ENCODE measurements at regions not wholly inside any gene's neighbourhood (a gene's known extent, or its start where the extent isn't known, plus 50 kb on each side); places are given as distances from the start of the nearest gene placed in this dataset.

DNA sequence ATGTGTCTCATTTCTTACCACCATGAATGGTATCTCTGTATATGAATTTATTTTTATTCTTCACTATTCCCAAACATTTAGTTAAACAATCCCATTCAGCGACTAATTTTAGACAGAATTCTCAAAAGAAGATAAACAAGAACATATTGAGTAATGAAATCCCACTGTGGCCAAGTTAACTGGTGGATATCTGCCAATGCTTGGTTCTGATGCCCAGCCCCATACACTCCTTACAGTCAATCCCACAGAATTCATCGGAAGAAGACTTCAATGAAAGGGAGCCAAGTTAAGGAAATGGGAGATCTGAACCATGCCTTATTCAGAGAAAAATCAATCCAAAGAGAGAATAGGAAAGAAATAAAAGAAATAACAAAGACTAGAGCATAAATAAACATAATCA, 518.0 kb downstream of the XPNPEP1 start:
- Histone ChIP-seq H3K36me3 (ENCODE audit: control insufficient read depth in 2 of 4, insufficient read depth in 4 of 4, low read length in 3 of 4) (no peaks in the 10 kb centered on the region), H3K23ac (ENCODE audit: insufficient read length) (no peak overlapping the region), H2BK12ac (ENCODE audit: low read depth, low read length) (no peak overlapping the region), H3K4me1 (replicated peaks in 1 of 4; ENCODE audit: control insufficient read depth in 3 of 4, insufficient read depth in 4 of 4, low read length in 3 of 4) (no peaks in the 10 kb centered on the region), H4K91ac (replicated peaks; ENCODE audit: insufficient read length, low read length) (no peak overlapping the region), H4K8ac (ENCODE audit: extremely low read depth, insufficient read depth, low read length) (no peak overlapping the region), H2BK5ac (ENCODE audit: low read depth, low read length) (no peak overlapping the region), H2AK5ac (ENCODE audit: low read depth, low read length) (no peak overlapping the region), H3K9me3 (ENCODE audit: insufficient read depth in 2 of 2, low read depth in 1 of 2, low read length in 1 of 2) (no peaks in the 10 kb centered on the region), H3K4me3 (ENCODE audit: extremely low read depth in 1 of 4, insufficient read depth in 2 of 4, low read depth in 3 of 4, low read length in 4 of 4) (no peak overlapping the region), H3K79me2 (ENCODE audit: control insufficient read depth in 1 of 2, insufficient read depth in 2 of 2, low read length in 2 of 2) (no peaks in the 10 kb centered on the region), H2BK120ac (replicated peaks; ENCODE audit: low read depth, low read length) (no peak overlapping the region), H3K4me2 (ENCODE audit: insufficient read depth in 1 of 2, low read depth in 2 of 2, low read length in 2 of 2) (no peak overlapping the region), H3K79me1 (ENCODE audit: low read depth, low read length) (no peaks in the 10 kb centered on the region), H4K5ac (ENCODE audit: insufficient read length, low read depth, low read length) (no peak overlapping the region), H3K23me2 (ENCODE audit: low read depth, low read length) (no peaks in the 10 kb centered on the region; the same call in 1 of the 2 replicates), H3K14ac (ENCODE audit: insufficient read length) (no peak overlapping the region), H4K20me1 (replicated peaks in 1 of 2; ENCODE audit: control insufficient read depth in 1 of 2, insufficient read depth in 2 of 2, low read length in 2 of 2) (no peaks in the 10 kb centered on the region), H3K27me3 (replicated peaks in 1 of 4; ENCODE audit: control insufficient read depth in 3 of 4, extremely low read depth in 1 of 4, insufficient read depth in 3 of 4, low read length in 3 of 4) (peaks cover 0 to 1% (median 0%) of the 10 kb centered on the region in 4 experiments; a peak in 1 of 7 replicates), H2BK20ac (ENCODE audit: low read length) (no peak overlapping the region), H2BK15ac (ENCODE audit: low read length) (no peak overlapping the region), H3K4ac (replicated peaks; ENCODE audit: insufficient read length, low read depth, low read length) (no peak overlapping the region), H3K18ac (ENCODE audit: extremely low read depth, low read length) (no peak overlapping the region), H2AFZ (ENCODE audit: low read length) (no peak overlapping the region), H3K9ac (replicated peaks in 1 of 4; ENCODE audit: extremely low read depth in 1 of 4, low read depth in 3 of 4, low read length in 3 of 4) (no peak overlapping the region), H3K56ac (replicated peaks; ENCODE audit: insufficient read length, low read depth, low read length) (no peak overlapping the region), H3K27ac (ENCODE audit: low read depth, low read length) (no peak overlapping the region)
- WGBS, 2 experiments (ENCODE audit: extremely low coverage in 1 of 2, insufficient coverage in 1 of 2, insufficient read length in 1 of 2, insufficient replicate concordance in 2 of 2, low coverage in 1 of 2, low lambda C conversion rate in 2 of 2, missing lambda C conversion rate in 1 of 2) = 90% methylated on average over 2 of the region's 2 CpGs; no CpG with 5 or more reads in 1 of the 2 experiments
- DNase-seq (ENCODE audit: low read depth in 1 of 2, low spot score in 2 of 2) = no peak
- CTCF ChIA-PET (ENCODE audit: partially characterized antibody) = no interaction called here
- POLR2A ChIA-PET (ENCODE audit: partially characterized antibody) = no interaction called here
- FAIRE-seq = no peak
- TF ChIP-seq BCL11A (IDR thresholded peaks at IDR 0.05; ENCODE audit: low read depth in 2 of 2, low read length in 2 of 2) = no peak
- no peak for TF ChIP-seq NANOG (IDR thresholded peaks at IDR 0.05; ENCODE audit: insufficient read depth, low read depth, low read length, poor library complexity, severe bottlenecking)
- TF ChIP-seq TBP (IDR thresholded peaks at IDR 0.05; ENCODE audit: low read depth, low read length) = no peak
- no peak for TF ChIP-seq SRF (IDR thresholded peaks at IDR 0.05; ENCODE audit: low read depth, low read length)
- no peak for TF ChIP-seq TAF1 (IDR thresholded peaks at IDR 0.05; ENCODE audit: low read depth, low read length)
- TF ChIP-seq BACH1 (IDR thresholded peaks at IDR 0.05; ENCODE audit: low read length) = no peak
- no peak for TF ChIP-seq HDAC6 (IDR thresholded peaks at IDR 0.05; ENCODE audit: low read depth, low read length)
- no peak for TF ChIP-seq SP4 (IDR thresholded peaks at IDR 0.05; ENCODE audit: low read length)
- TF ChIP-seq SIN3A (conservative IDR thresholded peaks at IDR 0.05 in 1 of 2, IDR thresholded peaks at IDR 0.05 in 1 of 2; ENCODE audit: low read depth in 1 of 2, low read length in 2 of 2) = no peak
- no peak for TF ChIP-seq NRF1 (IDR thresholded peaks at IDR 0.05; ENCODE audit: low read depth, low read length)
- no peak for TF ChIP-seq KDM4A (IDR thresholded peaks at IDR 0.05; ENCODE audit: low read depth, low read length, severe bottlenecking)
- no peak for TF ChIP-seq SIX5 (IDR thresholded peaks at IDR 0.05; ENCODE audit: low read depth, low read length)
- TF ChIP-seq, protein P1, sequence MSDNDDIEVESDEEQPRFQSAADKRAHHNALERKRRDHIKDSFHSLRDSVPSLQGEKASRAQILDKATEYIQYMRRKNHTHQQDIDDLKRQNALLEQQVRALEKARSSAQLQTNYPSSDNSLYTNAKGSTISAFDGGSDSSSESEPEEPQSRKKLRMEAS (IDR thresholded peaks at IDR 0.05) = no peak
- TF ChIP-seq CHD1 (IDR thresholded peaks at IDR 0.05; ENCODE audit: low read depth, low read length) = no peak
- TF ChIP-seq POLR2A (IDR thresholded peaks at IDR 0.05; ENCODE audit: control extremely low read depth in 1 of 2, low read depth in 2 of 2, low read length in 2 of 2) = no peak
- TF ChIP-seq JUN (IDR thresholded peaks at IDR 0.05; ENCODE audit: low read depth, low read length) = no peak
- TF ChIP-seq CREB1 (IDR thresholded peaks at IDR 0.05) = no peak
